ENCODE measurements at regions not wholly inside any gene's neighbourhood (a gene's known extent, or its start where the extent isn't known, plus 50 kb on each side); places are given as distances from the start of the nearest gene placed in this dataset.
A peak's percentile ranks its signal among the peaks of the same experiment; 100 is the strongest.

DNA sequence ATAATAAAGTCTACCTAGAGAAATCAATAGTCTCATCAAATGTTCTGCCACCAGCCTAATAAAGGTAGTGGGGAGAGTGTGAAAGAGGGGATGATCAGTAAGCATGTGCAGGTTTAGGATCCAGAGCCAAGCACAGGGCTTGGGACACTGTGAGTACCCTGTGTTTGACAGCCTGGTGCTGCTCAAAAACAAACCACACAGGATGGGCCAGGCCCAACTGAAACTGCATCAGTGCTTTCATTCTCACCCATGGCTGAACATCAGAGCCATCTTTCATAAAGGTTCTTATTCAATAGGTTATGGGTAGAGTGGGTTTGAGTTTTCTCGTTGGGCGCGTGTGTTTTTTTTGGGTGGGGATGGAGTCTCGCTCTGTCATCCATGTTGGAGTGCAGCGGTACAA, 87.3 kb upstream of the NHSL1 start:
- DNase-seq (ENCODE audit: low spot score, unreplicated experiment): no peak
- no peaks in the 10 kb centered on the region for H3K9me3 Mint-ChIP-seq (ENCODE audit: low read depth)
- TF ChIP-seq, protein P1, sequence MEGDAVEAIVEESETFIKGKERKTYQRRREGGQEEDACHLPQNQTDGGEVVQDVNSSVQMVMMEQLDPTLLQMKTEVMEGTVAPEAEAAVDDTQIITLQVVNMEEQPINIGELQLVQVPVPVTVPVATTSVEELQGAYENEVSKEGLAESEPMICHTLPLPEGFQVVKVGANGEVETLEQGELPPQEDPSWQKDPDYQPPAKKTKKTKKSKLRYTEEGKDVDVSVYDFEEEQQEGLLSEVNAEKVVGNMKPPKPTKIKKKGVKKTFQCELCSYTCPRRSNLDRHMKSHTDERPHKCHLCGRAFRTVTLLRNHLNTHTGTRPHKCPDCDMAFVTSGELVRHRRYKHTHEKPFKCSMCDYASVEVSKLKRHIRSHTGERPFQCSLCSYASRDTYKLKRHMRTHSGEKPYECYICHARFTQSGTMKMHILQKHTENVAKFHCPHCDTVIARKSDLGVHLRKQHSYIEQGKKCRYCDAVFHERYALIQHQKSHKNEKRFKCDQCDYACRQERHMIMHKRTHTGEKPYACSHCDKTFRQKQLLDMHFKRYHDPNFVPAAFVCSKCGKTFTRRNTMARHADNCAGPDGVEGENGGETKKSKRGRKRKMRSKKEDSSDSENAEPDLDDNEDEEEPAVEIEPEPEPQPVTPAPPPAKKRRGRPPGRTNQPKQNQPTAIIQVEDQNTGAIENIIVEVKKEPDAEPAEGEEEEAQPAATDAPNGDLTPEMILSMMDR (IDR thresholded peaks at IDR 0.05; ENCODE audit: unreplicated experiment): no peak
- H3K4me1 Mint-ChIP-seq (ENCODE audit: low read depth): peaks cover 5% of the 10 kb centered on the region
- H3K4me3 Mint-ChIP-seq (ENCODE audit: low read depth): no peak overlapping the region
- no peaks in the 10 kb centered on the region for H3K36me3 Mint-ChIP-seq (ENCODE audit: insufficient read depth)
- no peak overlapping the region for H3K27ac Mint-ChIP-seq
- no peaks in the 10 kb centered on the region for H3K27me3 Mint-ChIP-seq

DNA sequence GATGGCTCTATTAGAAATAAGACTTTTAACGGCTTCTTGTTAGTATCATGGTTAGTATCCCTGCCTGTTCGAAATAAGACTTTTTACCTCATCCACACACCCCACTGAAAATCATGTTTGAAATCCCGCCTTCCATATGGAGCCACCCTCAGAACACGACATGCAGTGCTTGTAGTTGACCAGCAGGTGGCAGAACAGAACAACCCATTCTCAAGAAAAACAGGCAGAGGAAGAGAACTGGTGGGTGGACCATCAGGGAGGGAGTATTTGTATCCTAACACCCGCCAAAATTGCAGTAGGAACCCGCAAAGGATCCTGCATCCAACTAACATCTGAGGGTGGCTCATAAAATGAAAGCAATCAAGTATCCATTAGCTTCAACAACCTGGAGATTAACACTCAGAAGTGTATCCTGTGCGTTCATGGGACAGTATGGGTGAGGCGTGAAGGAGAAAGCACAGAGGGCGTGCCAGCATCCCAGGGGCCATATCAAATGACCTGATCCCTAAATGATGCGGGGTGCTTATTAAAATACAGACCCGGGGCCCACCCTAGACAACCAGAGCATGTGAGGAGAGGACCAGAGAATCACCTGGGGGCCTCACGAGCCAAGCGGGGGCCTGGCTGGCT, 89.6 kb upstream of the NHSL1 start:
- Mint-ChIP-seq H3K27ac (no peak overlapping the region), H3K4me3 (ENCODE audit: low read depth) (no peak overlapping the region)
- DNase-seq (ENCODE audit: low spot score, unreplicated experiment): peak; percentile 31

DNA sequence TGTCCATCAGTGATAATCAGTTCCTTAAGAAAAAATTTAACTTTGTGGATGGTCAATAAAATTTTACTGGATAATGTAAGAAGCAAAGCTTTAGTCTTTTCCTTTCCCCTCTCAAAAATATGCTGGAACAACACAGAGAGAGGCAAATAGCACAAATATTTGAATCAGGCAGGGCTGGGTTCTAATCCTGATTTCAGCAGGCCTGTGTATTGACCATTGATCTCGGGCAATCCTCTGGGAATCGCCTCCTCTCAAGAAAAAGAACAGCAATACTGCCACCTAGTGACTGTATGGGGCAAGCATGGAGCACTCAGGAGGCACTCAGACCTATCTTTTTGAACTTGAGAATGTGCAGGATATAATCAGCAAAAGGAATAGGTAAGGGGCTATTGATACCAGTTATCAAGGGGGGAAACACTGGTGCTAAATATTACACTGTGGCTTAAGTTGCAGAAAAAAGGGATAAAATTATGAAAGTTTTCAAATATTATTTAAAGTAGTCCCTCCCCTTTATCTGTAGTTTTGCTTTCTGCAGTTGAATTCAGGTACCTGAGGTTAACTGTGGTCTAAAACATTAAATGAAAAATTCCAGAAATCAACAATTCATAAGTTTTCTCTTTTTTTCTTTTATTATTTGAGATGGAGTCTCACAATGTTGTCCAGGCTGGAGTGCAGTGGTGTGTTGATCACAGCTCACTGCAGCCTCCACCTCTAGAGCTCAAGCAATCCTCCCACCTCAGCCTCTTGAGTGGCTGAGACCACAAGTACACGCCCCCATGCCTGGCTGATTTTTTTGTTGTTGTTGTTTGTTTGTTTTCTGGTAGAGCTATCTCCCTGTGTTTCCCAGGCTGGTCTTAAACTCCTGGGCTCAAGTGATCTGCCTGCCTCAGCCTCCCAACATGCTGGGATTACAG, 91.8 kb upstream of the NHSL1 start:
- H3K27ac Mint-ChIP-seq: peak overlapping the region; percentile 54
- TF ChIP-seq, protein P1 (IDR thresholded peaks at IDR 0.05; ENCODE audit: unreplicated experiment): peak; percentile 92
- H3K4me3 Mint-ChIP-seq (ENCODE audit: low read depth): no peak overlapping the region
- H3K36me3 Mint-ChIP-seq (ENCODE audit: insufficient read depth): no peaks in the 10 kb centered on the region
- H3K27me3 Mint-ChIP-seq: no peaks in the 10 kb centered on the region
- DNase-seq (ENCODE audit: low spot score, unreplicated experiment): peak; percentile 51
- H3K4me1 Mint-ChIP-seq (ENCODE audit: low read depth): peaks cover 18% of the 10 kb centered on the region
- H3K9me3 Mint-ChIP-seq (ENCODE audit: low read depth): no peaks in the 10 kb centered on the region

More for the DNA sequence above, 89.6 kb upstream of the NHSL1 start:
- Mint-ChIP-seq H3K4me1 (ENCODE audit: low read depth) (peaks cover 15% of the 10 kb centered on the region), H3K27me3 (no peaks in the 10 kb centered on the region), H3K36me3 (ENCODE audit: insufficient read depth) (no peaks in the 10 kb centered on the region), H3K9me3 (ENCODE audit: low read depth) (no peaks in the 10 kb centered on the region)
- TF ChIP-seq, protein P1 (IDR thresholded peaks at IDR 0.05; ENCODE audit: unreplicated experiment): peak; percentile 90

DNA sequence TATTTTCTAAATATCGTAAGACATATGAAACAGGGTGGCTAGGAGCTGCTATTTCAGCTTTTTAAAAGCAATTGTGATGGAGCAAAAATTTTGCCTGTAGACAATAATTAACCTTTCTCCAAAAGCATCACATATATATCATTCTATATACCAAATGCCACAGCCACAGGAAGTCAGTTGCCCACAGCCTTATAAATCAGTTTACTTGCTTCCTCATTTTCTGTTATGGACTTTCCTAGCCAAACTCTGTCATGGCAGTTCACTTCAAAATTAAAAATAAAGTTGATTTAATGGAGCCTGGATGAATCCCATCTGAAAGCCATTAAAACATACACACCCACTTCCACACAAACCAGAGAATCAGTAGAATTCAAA, 93.4 kb upstream of the NHSL1 start:
- Mint-ChIP-seq H3K27me3 (no peaks in the 10 kb centered on the region), H3K36me3 (ENCODE audit: insufficient read depth) (no peaks in the 10 kb centered on the region), H3K9me3 (ENCODE audit: low read depth) (no peaks in the 10 kb centered on the region), H3K27ac (no peak overlapping the region), H3K4me3 (ENCODE audit: low read depth) (no peak overlapping the region), H3K4me1 (ENCODE audit: low read depth) (peaks cover 18% of the 10 kb centered on the region)
- no peak for DNase-seq (ENCODE audit: low spot score, unreplicated experiment)
- TF ChIP-seq, protein P1 (IDR thresholded peaks at IDR 0.05; ENCODE audit: unreplicated experiment): no peak

DNA sequence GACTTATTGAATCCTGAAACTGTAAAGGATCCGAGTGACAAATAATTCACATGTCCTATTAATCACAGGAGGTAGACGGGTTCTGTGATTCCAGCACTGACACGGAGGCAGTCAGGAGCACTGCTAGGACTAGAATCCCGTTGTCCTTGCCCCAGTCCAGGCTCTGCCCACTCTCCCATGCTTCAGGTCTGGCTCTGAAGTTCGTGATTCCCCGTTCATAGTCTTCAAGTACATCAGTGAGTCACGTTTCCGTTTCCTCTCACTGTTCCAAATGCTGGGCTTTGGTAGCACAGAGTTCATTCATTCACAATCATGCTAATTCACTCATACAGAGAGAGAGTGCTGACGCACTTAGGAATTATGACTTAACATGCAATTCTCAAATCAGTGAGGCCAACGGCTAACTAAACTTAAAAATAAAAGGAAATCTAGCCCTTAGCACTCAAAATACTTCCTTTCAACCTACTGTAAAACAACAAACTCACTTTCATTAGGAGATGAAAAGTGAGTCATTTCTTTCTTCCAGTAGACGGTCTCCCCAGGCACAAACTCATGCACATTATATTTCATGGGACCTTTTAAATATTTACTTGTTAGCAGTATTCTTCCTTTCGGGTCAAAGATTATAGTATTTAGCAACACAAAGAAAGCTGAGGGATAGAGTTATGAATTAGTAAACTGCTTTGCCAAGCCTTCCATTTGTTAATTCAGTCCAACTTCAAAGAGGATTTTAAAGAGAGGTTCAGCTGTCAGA, 94.0 kb upstream of the NHSL1 start:
- no peaks in the 10 kb centered on the region for H3K36me3 Mint-ChIP-seq (ENCODE audit: insufficient read depth)
- no peak overlapping the region for H3K4me3 Mint-ChIP-seq (ENCODE audit: low read depth)
- H3K27me3 Mint-ChIP-seq: no peaks in the 10 kb centered on the region
- DNase-seq (ENCODE audit: low spot score, unreplicated experiment): no peak
- H3K9me3 Mint-ChIP-seq (ENCODE audit: low read depth): no peaks in the 10 kb centered on the region
- TF ChIP-seq, protein P1 (IDR thresholded peaks at IDR 0.05; ENCODE audit: unreplicated experiment): no peak
- H3K4me1 Mint-ChIP-seq (ENCODE audit: low read depth): peaks cover 18% of the 10 kb centered on the region
- H3K27ac Mint-ChIP-seq: peak overlapping the region; percentile 47
